IMR-90 (cell line): ENCODE measurements at regions not wholly inside any gene's neighbourhood (a gene's known extent, or its start where the extent isn't known, plus 50 kb on each side); places are given as distances from the start of the nearest gene placed in this dataset.

Source experiments
- ATAC-seq: fragments of 200-7000 bp; cut with Tn5 transposase; 2 replicates; pipeline ENCODE4 v1.9.1; 2020; ENCODE audit warnings: low read depth, mild to moderate bottlenecking, moderate library complexity
- BruUV-seq: library from RNA; stranded (reverse); fragments of 400-500 nt; replicated peaks from 2 replicates; lab custom pipeline; 2021; lab: Mats Ljungman, UMichigan
- CTCF ChIA-PET: fragments of 300-600 bp; formaldehyde crosslinking; extraction: SDS; loops from one replicate; lab custom pipeline; 2021; ENCODE audit warnings: antibody characterized with exemption; lab: Yijun Ruan, JAX
- POLR2A ChIA-PET: fragments of 300-600 bp; sonication (Branson Sonifier 250); formaldehyde crosslinking; loops from one replicate; lab custom pipeline; 2022; ENCODE audit warnings: antibody characterized with exemption; ENCODE audit not compliant: unreplicated experiment; lab: Charles Lee
- DNase-seq: peaks from one replicate; pipeline ENCODE4 v3.0.0; 2013
- H2AFZ ChIP-seq: replicated peaks from 2 replicates; pipeline ENCODE3; 2013; ENCODE audit warnings: low read length, mild to moderate bottlenecking; ENCODE audit not compliant: poor library complexity
- H2AK5ac ChIP-seq: 2 replicates; pipeline ENCODE4 v1.6.1; 2013; ENCODE audit warnings: low read depth, low read length, inconsistent platforms
- H2AK9ac ChIP-seq: replicated peaks from 2 replicates; pipeline ENCODE3; 2013; ENCODE audit warnings: mild to moderate bottlenecking, low read depth, low read length, moderate library complexity; ENCODE audit not compliant: poor library complexity
- H2BK120ac ChIP-seq: 2 replicates; pipeline ENCODE4 v1.6.1; 2013; ENCODE audit warnings: low read depth, low read length, inconsistent platforms
- H2BK15ac ChIP-seq: 3 replicates; pipeline ENCODE4 v1.6.1; 2013; ENCODE audit warnings: low read depth, low read length, inconsistent platforms
- H2BK20ac ChIP-seq: 2 replicates; pipeline ENCODE4 v1.6.1; 2013; ENCODE audit warnings: low read depth, mild to moderate bottlenecking, inconsistent platforms, low read length, moderate library complexity
- H2BK5ac ChIP-seq: 2 replicates; pipeline ENCODE4 v1.6.1; 2013; ENCODE audit warnings: mild to moderate bottlenecking, low read depth, low read length, inconsistent platforms; ENCODE audit not compliant: poor library complexity, severe bottlenecking
- H3K14ac ChIP-seq: replicated peaks from 2 replicates; pipeline ENCODE4 v1.6.1; 2013; ENCODE audit warnings: low read depth, low read length, inconsistent platforms
- H3K18ac ChIP-seq: 2 replicates; pipeline ENCODE4 v1.6.1; 2013; ENCODE audit warnings: low read depth, low read length, control low read depth
- H3K23ac ChIP-seq: 2 replicates; pipeline ENCODE4 v1.6.1; 2013; ENCODE audit warnings: low read depth, low read length, inconsistent platforms
- H3K27ac ChIP-seq: 2 replicates; pipeline ENCODE4 v1.5.1; 2013; ENCODE audit warnings: mild to moderate bottlenecking, control low read depth, low read length; ENCODE audit not compliant: insufficient read depth
- H3K27me3 ChIP-seq: 2 replicates; pipeline ENCODE4 v1.6.1; 2013; ENCODE audit warnings: low read length; ENCODE audit not compliant: control insufficient read depth, insufficient read depth
- H3K36me3 ChIP-seq: 2 replicates; pipeline ENCODE4 v1.6.1; 2013; ENCODE audit warnings: low read length, mixed read lengths; ENCODE audit not compliant: control insufficient read depth, insufficient read depth
- H3K4ac ChIP-seq: 2 replicates; pipeline ENCODE4 v1.6.1; 2013; ENCODE audit warnings: low read depth, low read length, inconsistent platforms
- H3K4me1 ChIP-seq: 2 replicates; pipeline ENCODE4 v1.6.1; 2013; ENCODE audit warnings: low read length, mixed read lengths; ENCODE audit not compliant: control insufficient read depth, insufficient read depth
- H3K4me2 ChIP-seq: 2 replicates; pipeline ENCODE4 v1.6.1; 2013; ENCODE audit warnings: low read depth, mild to moderate bottlenecking, control low read depth, low read length, moderate library complexity
- H3K4me3 ChIP-seq: 2 replicates; pipeline ENCODE4 v1.5.1; 2013; ENCODE audit warnings: low read depth, mild to moderate bottlenecking, control low read depth, low read length, moderate library complexity; ENCODE audit not compliant: insufficient read depth
- H3K56ac ChIP-seq: 2 replicates; pipeline ENCODE4 v1.6.1; 2013; ENCODE audit warnings: low read length, inconsistent platforms; ENCODE audit not compliant: insufficient read depth; ENCODE audit errors: extremely low read depth
- H3K79me1 ChIP-seq, 2 experiments: 2 replicates each; pipeline ENCODE4 v1.6.1; 2013; ENCODE audit warnings: low read length in 2 of 2, inconsistent platforms in 1 of 2, low read depth in 1 of 2
- H3K9ac ChIP-seq: 2 replicates; pipeline ENCODE4 v1.6.1; 2013; ENCODE audit warnings: low read depth, low read length, control low read depth
- H3K9me1 ChIP-seq: 2 replicates; pipeline ENCODE4 v1.6.1; 2013; ENCODE audit warnings: low read length, inconsistent platforms; ENCODE audit not compliant: insufficient read depth
- H3K9me3 ChIP-seq: 2 replicates; pipeline ENCODE4 v1.6.1; 2013; ENCODE audit warnings: low read length; ENCODE audit not compliant: control insufficient read depth, insufficient read depth
- H4K20me1 ChIP-seq: 2 replicates; pipeline ENCODE4 v1.6.1; 2013; ENCODE audit warnings: low read length, inconsistent platforms; ENCODE audit not compliant: insufficient read depth
- H4K5ac ChIP-seq: 2 replicates; pipeline ENCODE4 v1.6.1; 2013; ENCODE audit warnings: mild to moderate bottlenecking, low read depth, low read length, control low read depth
- H4K8ac ChIP-seq, 2 experiments: 2 replicates each; pipeline ENCODE4 v1.6.1; 2013; ENCODE audit warnings: low read depth in 2 of 2, low read length in 2 of 2, control low read depth in 1 of 2, inconsistent platforms in 1 of 2
- H4K91ac ChIP-seq: 2 replicates; pipeline ENCODE4 v1.6.1; 2013; ENCODE audit warnings: low read depth, low read length, inconsistent platforms; ENCODE audit not compliant: insufficient read depth
- BHLHE40 ChIP-seq: fragments of 150-350 bp; IDR thresholded peaks from 2 replicates; pipeline ENCODE4 v1.6.1; 2016; ENCODE audit warnings: mild to moderate bottlenecking, low read depth, low read length
- CEBPB ChIP-seq: IDR thresholded peaks from 2 replicates; pipeline ENCODE4 v1.6.1; 2012; ENCODE audit warnings: low read depth, low read length, improper control_type of control experiment
- CHD1 ChIP-seq: IDR thresholded peaks from 2 replicates; pipeline ENCODE4 v1.6.1; 2012; ENCODE audit warnings: low read depth, low read length, improper control_type of control experiment
- CTCF ChIP-seq: conservative IDR thresholded peaks from 2 replicates; pipeline ENCODE4 v1.5.1; 2012; ENCODE audit warnings: mild to moderate bottlenecking, low read depth, low read length, improper control_type of control experiment
- FOS ChIP-seq: fragments of 150-350 bp; IDR thresholded peaks from 2 replicates; pipeline ENCODE4 v1.6.1; 2016; ENCODE audit warnings: low read depth, low read length
- MAFK ChIP-seq: IDR thresholded peaks from 2 replicates; pipeline ENCODE4 v1.6.1; 2012; ENCODE audit warnings: low read depth, low read length, improper control_type of control experiment
- MAZ ChIP-seq: IDR thresholded peaks from 2 replicates; pipeline ENCODE4 v1.6.1; 2012; ENCODE audit warnings: low read depth, mild to moderate bottlenecking, low read length, improper control_type of control experiment, moderate library complexity, borderline replicate concordance
- MXI1 ChIP-seq: IDR thresholded peaks from 2 replicates; pipeline ENCODE4 v1.6.1; 2012; ENCODE audit warnings: low read depth, mild to moderate bottlenecking, low read length, moderate library complexity, borderline replicate concordance
- NFE2L2 ChIP-seq: fragments of 150-350 bp; IDR thresholded peaks from 2 replicates; pipeline ENCODE4 v1.6.1; 2016; ENCODE audit warnings: low read depth, mild to moderate bottlenecking, low read length
- POLR2A ChIP-seq: IDR thresholded peaks from 2 replicates; pipeline ENCODE4 v1.6.1; 2012; ENCODE audit warnings: mild to moderate bottlenecking, low read depth, low read length
- RAD21 ChIP-seq: IDR thresholded peaks from 2 replicates; pipeline ENCODE4 v1.6.1; 2012; ENCODE audit warnings: low read length, improper control_type of control experiment
- RCOR1 ChIP-seq: IDR thresholded peaks from 2 replicates; pipeline ENCODE4 v1.6.1; 2012; ENCODE audit warnings: mild to moderate bottlenecking, low read length, improper control_type of control experiment; ENCODE audit not compliant: insufficient replicate concordance
- RFX5 ChIP-seq: IDR thresholded peaks from 2 replicates; pipeline ENCODE4 v1.8.0; 2012; ENCODE audit warnings: low read depth, mild to moderate bottlenecking, low read length, moderate library complexity
- SMC3 ChIP-seq: fragments of 150-350 bp; IDR thresholded peaks from 2 replicates; pipeline ENCODE4 v1.6.1; 2016; ENCODE audit warnings: low read depth, mild to moderate bottlenecking, antibody characterized with exemption, low read length, moderate library complexity
- USF2 ChIP-seq: fragments of 150-350 bp; IDR thresholded peaks from 2 replicates; pipeline ENCODE4 v1.6.1; 2017; ENCODE audit warnings: mild to moderate bottlenecking, antibody characterized with exemption, low read length, low read depth
- WGBS, 2 experiments: methylation state at CpG; one replicate each; pipeline versions ENCODE4 v1.1.5 to v1.1.7; 2013; ENCODE audit warnings: missing lambda C conversion rate in 2 of 2; ENCODE audit not compliant: insufficient read length in 1 of 2; ENCODE audit errors: extremely low coverage in 2 of 2; 5-methylcytosine and 5-hydroxymethylcytosine counted together
- dilution Hi-C: fragments of 300-500 bp; cut with HindIII; formaldehyde crosslinking; loops from one replicate; pipeline ENCODE4 v1.14.3; 2018; ENCODE audit warnings: low sequenced_read_pairs; ENCODE audit not compliant: unreplicated experiment
- in situ Hi-C: fragments of 300-500 bp; cut with MboI; formaldehyde crosslinking; loops from 3 replicates; pipeline ENCODE4 v1.14.3; 2019; ENCODE audit warnings: low sequenced_read_pairs, inconsistent platforms, mixed read lengths
- intact Hi-C: fragments of 100-400 bp; cut with micrococcal nuclease; formaldehyde crosslinking; loops from 2 replicates; pipeline ENCODE4 v1.10.0; 2022
- TF ChIP-seq, protein P1 (sequence below): fragments of 150-350 bp; IDR thresholded peaks from 2 replicates; pipeline ENCODE4 v1.6.1; 2016; ENCODE audit warnings: low read depth, mild to moderate bottlenecking, low read length, moderate library complexity, borderline replicate concordance

DNA sequence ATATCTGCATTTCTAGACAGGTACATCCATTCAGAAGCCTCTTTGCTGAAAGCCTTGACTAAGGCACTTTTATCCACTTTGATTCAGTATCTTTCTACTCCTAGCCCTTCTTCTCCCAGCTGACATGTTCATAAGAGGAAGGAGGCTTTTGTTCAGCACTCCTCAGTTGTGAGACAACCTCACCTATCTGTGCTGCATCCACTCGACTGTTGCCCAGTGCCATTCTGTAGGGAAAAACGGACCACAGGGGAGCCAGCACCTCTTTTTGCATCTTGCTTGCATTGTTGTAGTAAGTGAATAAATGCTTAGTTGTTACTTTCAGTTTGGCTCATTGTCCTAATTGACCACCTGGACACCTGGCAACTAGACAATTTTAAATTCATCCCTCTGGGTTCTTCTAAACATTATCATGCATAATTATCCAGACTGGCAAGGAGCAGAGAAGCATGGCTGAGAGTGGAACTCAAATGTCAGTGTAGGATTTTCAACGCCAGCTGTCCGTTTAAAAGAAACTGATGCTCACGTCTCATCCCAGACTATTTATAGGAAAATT lies 83.8 kb upstream of the BOD1L1 start:
- no peaks in the 10 kb centered on the region for H3K9me1 ChIP-seq
- no peak overlapping the region for H3K4me3 ChIP-seq
- no peaks in the 10 kb centered on the region for H3K79me1 ChIP-seq
- ChIA-PET CTCF (no interaction called here), POLR2A (no interaction called here)
- no peak overlapping the region for H2AK5ac ChIP-seq
- no peaks in the 10 kb centered on the region for H3K36me3 ChIP-seq
- ATAC-seq (no peak), DNase-seq (no peak)
- H2AFZ ChIP-seq: no peak overlapping the region
- H4K8ac ChIP-seq: no peak overlapping the region
- no peak for TF ChIP-seq CTCF
- no peak for TF ChIP-seq MAZ
- no peak for TF ChIP-seq MAFK
- TF ChIP-seq CHD1: no peak
- no peak for TF ChIP-seq MXI1
- no peak for TF ChIP-seq RCOR1
- TF ChIP-seq POLR2A: no peak
- TF ChIP-seq RFX5: no peak
- no peak for TF ChIP-seq FOS
- no peak for TF ChIP-seq RAD21
- TF ChIP-seq, protein P1, sequence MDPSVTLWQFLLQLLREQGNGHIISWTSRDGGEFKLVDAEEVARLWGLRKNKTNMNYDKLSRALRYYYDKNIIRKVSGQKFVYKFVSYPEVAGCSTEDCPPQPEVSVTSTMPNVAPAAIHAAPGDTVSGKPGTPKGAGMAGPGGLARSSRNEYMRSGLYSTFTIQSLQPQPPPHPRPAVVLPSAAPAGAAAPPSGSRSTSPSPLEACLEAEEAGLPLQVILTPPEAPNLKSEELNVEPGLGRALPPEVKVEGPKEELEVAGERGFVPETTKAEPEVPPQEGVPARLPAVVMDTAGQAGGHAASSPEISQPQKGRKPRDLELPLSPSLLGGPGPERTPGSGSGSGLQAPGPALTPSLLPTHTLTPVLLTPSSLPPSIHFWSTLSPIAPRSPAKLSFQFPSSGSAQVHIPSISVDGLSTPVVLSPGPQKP: no peak
- no peak for TF ChIP-seq USF2
- TF ChIP-seq BHLHE40: no peak
- no peak for TF ChIP-seq CEBPB
- TF ChIP-seq SMC3: no peak
- TF ChIP-seq NFE2L2: no peak
- H4K20me1 ChIP-seq: no peaks in the 10 kb centered on the region
- no peak overlapping the region for H3K4me2 ChIP-seq
- no peak overlapping the region for H2AK9ac ChIP-seq
- no peak overlapping the region for H3K23ac ChIP-seq
- H2BK20ac ChIP-seq: no peak overlapping the region
- H3K18ac ChIP-seq: no peak overlapping the region
- no TSS peak for BruUV-seq
- no peak overlapping the region for H3K14ac ChIP-seq
- H3K9ac ChIP-seq: no peak overlapping the region
- H2BK5ac ChIP-seq: no peak overlapping the region
- in situ Hi-C loops (no loop called here), intact Hi-C loops (no loop called here), dilution Hi-C loops (no loop called here)
- H3K4ac ChIP-seq: no peak overlapping the region
- H2BK15ac ChIP-seq: no peak overlapping the region
- H3K9me3 ChIP-seq: no peaks in the 10 kb centered on the region
- H3K56ac ChIP-seq: no peak overlapping the region
- H4K5ac ChIP-seq: no peak overlapping the region
- no peak overlapping the region for H2BK120ac ChIP-seq
- no peak overlapping the region for H4K91ac ChIP-seq
- no CpG with 5 or more reads among the region's 5 CpGs for WGBS, 2 experiments
- H3K27me3 ChIP-seq: no peaks in the 10 kb centered on the region
- H3K4me1 ChIP-seq: no peaks in the 10 kb centered on the region
- H3K27ac ChIP-seq: no peak overlapping the region
